ENCODE measurements at regions not wholly inside any gene's neighbourhood (a gene's known extent, or its start where the extent isn't known, plus 50 kb on each side); places are given as distances from the start of the nearest gene placed in this dataset.

GRCh38 chr6:22748681-22749080 is 179.3 kb downstream of the HDGFL1 start:
- DNase-seq = no peak
- Histone ChIP-seq H3K36me3 (no peaks in the 10 kb centered on the region), H3K27me3 (ENCODE audit: low read depth) (no peaks in the 10 kb centered on the region), H3K9me3 (replicated peaks) (peaks cover 4% of the 10 kb centered on the region), H3K4me1 (peaks cover 5% of the 10 kb centered on the region), H3K4me3 (no peak overlapping the region), H3K27ac (replicated peaks) (no peak overlapping the region)
- intact Hi-C loops (cut with micrococcal nuclease) = no loop called here
- TF ChIP-seq, protein P1, sequence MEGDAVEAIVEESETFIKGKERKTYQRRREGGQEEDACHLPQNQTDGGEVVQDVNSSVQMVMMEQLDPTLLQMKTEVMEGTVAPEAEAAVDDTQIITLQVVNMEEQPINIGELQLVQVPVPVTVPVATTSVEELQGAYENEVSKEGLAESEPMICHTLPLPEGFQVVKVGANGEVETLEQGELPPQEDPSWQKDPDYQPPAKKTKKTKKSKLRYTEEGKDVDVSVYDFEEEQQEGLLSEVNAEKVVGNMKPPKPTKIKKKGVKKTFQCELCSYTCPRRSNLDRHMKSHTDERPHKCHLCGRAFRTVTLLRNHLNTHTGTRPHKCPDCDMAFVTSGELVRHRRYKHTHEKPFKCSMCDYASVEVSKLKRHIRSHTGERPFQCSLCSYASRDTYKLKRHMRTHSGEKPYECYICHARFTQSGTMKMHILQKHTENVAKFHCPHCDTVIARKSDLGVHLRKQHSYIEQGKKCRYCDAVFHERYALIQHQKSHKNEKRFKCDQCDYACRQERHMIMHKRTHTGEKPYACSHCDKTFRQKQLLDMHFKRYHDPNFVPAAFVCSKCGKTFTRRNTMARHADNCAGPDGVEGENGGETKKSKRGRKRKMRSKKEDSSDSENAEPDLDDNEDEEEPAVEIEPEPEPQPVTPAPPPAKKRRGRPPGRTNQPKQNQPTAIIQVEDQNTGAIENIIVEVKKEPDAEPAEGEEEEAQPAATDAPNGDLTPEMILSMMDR (IDR thresholded peaks at IDR 0.05; ENCODE audit: borderline replicate concordance) = no peak

DNA sequence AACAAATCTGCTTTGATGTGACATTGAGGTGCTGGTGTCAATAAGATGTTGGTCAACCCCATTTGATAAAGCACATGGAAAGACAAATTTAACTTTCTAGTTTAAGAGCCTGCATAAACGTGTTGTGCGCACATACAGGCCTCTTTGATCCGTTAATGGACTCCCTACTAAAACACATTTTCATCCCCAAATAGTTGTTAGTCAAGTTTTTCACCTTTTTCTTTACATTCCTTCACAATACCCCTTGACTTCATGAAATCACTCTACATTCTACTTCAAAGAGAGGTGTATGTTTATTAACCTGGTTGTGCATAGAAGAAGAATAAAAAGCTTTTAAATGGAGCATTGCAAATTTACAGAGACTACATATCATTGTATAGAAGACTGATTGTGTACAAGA is 180.3 kb downstream of the HDGFL1 start:
- intact Hi-C loops (cut with micrococcal nuclease) = no loop called here
- peaks cover 6% of the 10 kb centered on the region for H3K9me3 ChIP-seq (replicated peaks)
- H3K4me3 ChIP-seq = no peak overlapping the region
- no peak overlapping the region for H3K27ac ChIP-seq (replicated peaks)
- H3K4me1 ChIP-seq = peaks cover 5% of the 10 kb centered on the region
- no peaks in the 10 kb centered on the region for H3K36me3 ChIP-seq
- no peaks in the 10 kb centered on the region for H3K27me3 ChIP-seq (ENCODE audit: low read depth)
- DNase-seq = no peak
- TF ChIP-seq, protein P1 (IDR thresholded peaks at IDR 0.05; ENCODE audit: borderline replicate concordance) = no peak

GRCh38 chr6:22751223-22751622 is 181.9 kb downstream of the HDGFL1 start:
- no peak for DNase-seq
- H3K27ac ChIP-seq (replicated peaks) = no peak overlapping the region
- H3K27me3 ChIP-seq (ENCODE audit: low read depth) = no peaks in the 10 kb centered on the region
- intact Hi-C loops (cut with micrococcal nuclease) = no loop called here
- H3K9me3 ChIP-seq (replicated peaks) = peaks cover 6% of the 10 kb centered on the region
- H3K4me3 ChIP-seq = no peak overlapping the region
- peaks cover 5% of the 10 kb centered on the region for H3K4me1 ChIP-seq
- TF ChIP-seq, protein P1 (IDR thresholded peaks at IDR 0.05; ENCODE audit: borderline replicate concordance) = no peak
- no peaks in the 10 kb centered on the region for H3K36me3 ChIP-seq

DNA sequence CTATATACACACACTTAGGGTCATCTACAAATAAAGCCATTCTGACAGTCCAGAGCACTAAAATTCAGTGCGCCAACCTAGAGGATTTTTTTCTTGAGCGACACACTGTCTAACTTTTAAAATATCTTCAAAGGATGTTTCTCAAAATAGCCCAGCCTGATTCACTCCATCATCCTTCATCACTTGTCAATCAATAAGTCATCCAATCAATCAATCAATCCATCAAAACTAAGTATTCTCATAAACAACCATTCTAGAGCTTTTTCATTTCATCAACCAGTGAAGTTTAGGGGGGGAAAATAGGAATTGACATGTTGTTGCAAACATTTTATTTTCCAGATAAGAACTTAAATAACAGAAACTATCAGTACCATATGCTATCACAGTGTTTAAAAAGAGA is 183.2 kb downstream of the HDGFL1 start:
- intact Hi-C loops (cut with micrococcal nuclease) = no loop called here
- Histone ChIP-seq H3K36me3 (no peaks in the 10 kb centered on the region), H3K9me3 (replicated peaks) (peaks cover 6% of the 10 kb centered on the region), H3K4me3 (no peak overlapping the region), H3K4me1 (peaks cover 5% of the 10 kb centered on the region), H3K27ac (replicated peaks) (no peak overlapping the region), H3K27me3 (ENCODE audit: low read depth) (no peaks in the 10 kb centered on the region)
- TF ChIP-seq, protein P1 (IDR thresholded peaks at IDR 0.05; ENCODE audit: borderline replicate concordance) = no peak
- no peak for DNase-seq

- no peaks in the 10 kb centered on the region for H3K36me3 ChIP-seq
- H3K4me1 ChIP-seq = peaks cover 5% of the 10 kb centered on the region
- intact Hi-C loops (cut with micrococcal nuclease) = no loop called here
- TF ChIP-seq, protein P1 (IDR thresholded peaks at IDR 0.05; ENCODE audit: borderline replicate concordance) = no peak
- no peak overlapping the region for H3K27ac ChIP-seq (replicated peaks)
- H3K9me3 ChIP-seq (replicated peaks) = peaks cover 6% of the 10 kb centered on the region
- H3K4me3 ChIP-seq = no peak overlapping the region
- no peak for DNase-seq
- no peaks in the 10 kb centered on the region for H3K27me3 ChIP-seq (ENCODE audit: low read depth)
Measured at GRCh38 chr6:22754061-22754460, 184.7 kb downstream of the HDGFL1 start.

DNA sequence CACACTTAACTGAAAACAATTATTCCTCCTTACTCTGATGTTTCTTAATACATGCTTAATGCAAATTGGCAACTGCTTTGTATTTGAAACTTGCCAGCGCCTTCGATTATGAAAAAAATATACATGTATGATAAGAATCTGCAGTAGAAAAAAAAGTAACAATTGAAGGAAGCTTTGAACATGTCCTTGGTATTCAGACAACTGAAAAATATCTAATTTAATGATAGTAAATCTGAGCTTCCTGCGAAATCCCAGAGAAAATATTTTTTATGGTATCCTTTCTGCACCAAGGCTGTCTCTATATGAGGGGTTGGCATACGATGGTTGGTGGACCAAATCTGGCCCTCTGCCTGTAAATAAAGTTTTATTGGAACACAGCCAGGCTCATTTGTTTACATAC is 186.2 kb downstream of the HDGFL1 start:
- Histone ChIP-seq H3K36me3 (no peaks in the 10 kb centered on the region), H3K4me1 (peaks cover 5% of the 10 kb centered on the region), H3K27ac (replicated peaks) (no peak overlapping the region), H3K27me3 (ENCODE audit: low read depth) (no peaks in the 10 kb centered on the region), H3K4me3 (no peak overlapping the region), H3K9me3 (replicated peaks) (peaks cover 6% of the 10 kb centered on the region)
- no peak for DNase-seq
- TF ChIP-seq, protein P1 (IDR thresholded peaks at IDR 0.05; ENCODE audit: borderline replicate concordance) = no peak
- intact Hi-C loops (cut with micrococcal nuclease) = no loop called here

Data from left ventricle myocardium inferior (tissue), 1 donor.